Erythroblast (primary cell): ENCODE measurements at regions not wholly inside any gene's neighbourhood (a gene's known extent, or its start where the extent isn't known, plus 50 kb on each side); places are given as distances from the start of the nearest gene placed in this dataset.

ENCODE experiments used
- GATA1 ChIP-seq: IDR thresholded peaks from 2 replicates; pipeline ENCODE4 v1.6.1; 2011; ENCODE audit warnings: low read depth, mild to moderate bottlenecking, control low read depth, low read length, moderate library complexity
- POLR2A ChIP-seq: IDR thresholded peaks from 2 replicates; pipeline ENCODE4 v1.6.1; 2011; ENCODE audit warnings: mild to moderate bottlenecking, low read length

GRCh38 chr3:107100573-107100972 is 276.7 kb upstream of the CCDC54 start:
- TF ChIP-seq POLR2A = no peak
- no peak for TF ChIP-seq GATA1
